WI38 (cell line): ENCODE measurements at regions not wholly inside any gene's neighbourhood (a gene's known extent, or its start where the extent isn't known, plus 50 kb on each side); places are given as distances from the start of the nearest gene placed in this dataset.

Source experiments
- H3K4me3 ChIP-seq: 2 replicates; pipeline ENCODE4 v1.5.1; 2011; ENCODE audit warnings: low read depth, mild to moderate bottlenecking, control low read depth, low read length
- TF ChIP-seq, protein P1 (sequence below): IDR thresholded peaks from 2 replicates; pipeline ENCODE4 v1.5.1; 2012; ENCODE audit warnings: low read depth, mild to moderate bottlenecking, control low read depth, low read length

- no peak overlapping the region for H3K4me3 ChIP-seq
- TF ChIP-seq, protein P1, sequence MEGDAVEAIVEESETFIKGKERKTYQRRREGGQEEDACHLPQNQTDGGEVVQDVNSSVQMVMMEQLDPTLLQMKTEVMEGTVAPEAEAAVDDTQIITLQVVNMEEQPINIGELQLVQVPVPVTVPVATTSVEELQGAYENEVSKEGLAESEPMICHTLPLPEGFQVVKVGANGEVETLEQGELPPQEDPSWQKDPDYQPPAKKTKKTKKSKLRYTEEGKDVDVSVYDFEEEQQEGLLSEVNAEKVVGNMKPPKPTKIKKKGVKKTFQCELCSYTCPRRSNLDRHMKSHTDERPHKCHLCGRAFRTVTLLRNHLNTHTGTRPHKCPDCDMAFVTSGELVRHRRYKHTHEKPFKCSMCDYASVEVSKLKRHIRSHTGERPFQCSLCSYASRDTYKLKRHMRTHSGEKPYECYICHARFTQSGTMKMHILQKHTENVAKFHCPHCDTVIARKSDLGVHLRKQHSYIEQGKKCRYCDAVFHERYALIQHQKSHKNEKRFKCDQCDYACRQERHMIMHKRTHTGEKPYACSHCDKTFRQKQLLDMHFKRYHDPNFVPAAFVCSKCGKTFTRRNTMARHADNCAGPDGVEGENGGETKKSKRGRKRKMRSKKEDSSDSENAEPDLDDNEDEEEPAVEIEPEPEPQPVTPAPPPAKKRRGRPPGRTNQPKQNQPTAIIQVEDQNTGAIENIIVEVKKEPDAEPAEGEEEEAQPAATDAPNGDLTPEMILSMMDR, result no peak
Observed at GRCh38 chr20:39632176-39632575, 670.0 kb downstream of the DHX35 start.

DNA sequence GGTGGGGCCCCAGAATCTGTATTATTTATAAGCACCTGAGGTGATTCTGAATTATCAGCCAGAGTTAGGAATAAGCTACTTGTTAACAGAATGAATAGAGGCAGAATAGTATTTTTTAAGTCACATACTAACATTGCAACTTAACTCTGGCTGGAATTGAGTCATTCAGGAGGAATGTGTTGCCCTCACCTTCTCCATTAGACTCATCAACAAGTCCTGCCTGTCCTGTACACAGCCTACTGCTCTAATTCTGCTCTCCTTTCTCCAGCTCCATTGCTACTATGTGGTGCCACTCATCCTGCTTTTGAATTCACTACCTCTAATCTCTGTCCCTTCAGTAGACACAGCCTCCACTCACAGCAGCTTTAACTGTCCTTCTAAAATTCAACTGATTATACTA is 669.4 kb downstream of the DHX35 start:
- no peak overlapping the region for H3K4me3 ChIP-seq
- TF ChIP-seq, protein P1, result no peak

DNA sequence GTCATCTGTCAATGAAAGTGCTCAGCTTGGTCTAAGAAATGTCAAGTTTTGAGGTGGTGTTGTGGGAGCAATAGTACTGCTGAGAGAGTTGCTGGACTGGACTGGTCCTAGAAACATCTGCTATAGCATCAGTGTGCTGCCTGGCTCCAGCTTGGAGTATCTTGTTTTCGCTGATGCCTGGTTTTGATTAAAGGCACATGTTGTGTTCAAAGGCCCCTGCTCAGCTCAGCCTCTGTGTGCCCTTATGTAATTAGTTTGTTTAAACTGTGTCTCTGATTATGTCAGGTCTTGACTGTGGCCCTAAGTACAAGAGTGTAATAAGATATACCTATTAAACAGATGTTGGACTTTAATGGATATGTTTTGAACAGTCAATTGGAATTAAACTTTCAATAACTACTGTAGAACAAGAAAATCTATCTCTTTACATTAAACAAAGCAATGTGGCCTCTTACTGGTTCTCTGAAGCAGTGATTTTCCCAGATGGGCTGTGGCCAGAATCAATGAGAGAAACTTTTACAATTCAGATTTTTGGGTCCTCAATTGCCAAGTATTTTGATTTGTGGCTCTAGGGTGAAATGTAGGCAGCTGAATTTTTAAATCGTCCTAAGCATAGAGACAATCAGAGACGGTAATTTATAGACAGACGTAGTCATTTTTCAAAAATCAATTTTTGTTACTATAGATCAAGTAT is 668.2 kb downstream of the DHX35 start:
- H3K4me3 ChIP-seq, result no peak overlapping the region
- TF ChIP-seq, protein P1, result no peak

- TF ChIP-seq, protein P1, result no peak
- H3K4me3 ChIP-seq, result no peak overlapping the region
Observed at GRCh38 chr20:39627765-39628164, 665.6 kb downstream of the DHX35 start.

GRCh38 chr20:39624316-39624715 is 662.2 kb downstream of the DHX35 start:
- TF ChIP-seq, protein P1, result no peak

DNA sequence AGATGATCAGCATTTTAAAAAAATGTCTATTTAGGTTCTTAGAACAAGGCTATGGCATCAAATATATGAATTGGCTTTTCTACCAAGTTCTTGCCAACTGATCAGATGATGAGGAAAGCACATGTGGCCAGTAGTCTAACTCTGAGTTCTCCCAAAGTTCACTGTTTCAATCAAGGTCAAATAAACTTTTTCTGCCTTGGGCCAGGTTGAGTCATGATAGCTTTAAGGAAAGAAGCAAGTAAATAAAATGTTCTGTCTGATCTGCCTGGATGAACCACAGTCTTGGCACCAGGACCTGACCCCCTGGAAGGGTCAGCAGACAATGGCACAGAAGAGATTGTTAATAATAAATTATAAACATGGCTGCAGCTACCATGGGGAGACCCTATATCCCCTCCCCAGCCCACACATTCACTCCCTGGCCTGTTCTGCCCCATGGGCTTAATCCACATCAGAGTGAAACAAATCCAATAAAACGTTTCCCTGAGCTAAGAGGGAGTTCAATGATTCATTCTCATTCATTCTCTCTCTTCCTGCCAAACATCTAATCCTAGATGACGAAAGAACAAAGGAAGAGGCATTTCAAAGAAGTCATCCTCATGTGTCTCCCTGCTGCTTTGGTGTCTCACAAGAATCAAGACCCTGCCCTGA is 661.6 kb downstream of the DHX35 start:
- TF ChIP-seq, protein P1, result no peak
- no peak overlapping the region for H3K4me3 ChIP-seq

More at GRCh38 chr20:39624316-39624715, 662.2 kb downstream of the DHX35 start:
- H3K4me3 ChIP-seq, result no peak overlapping the region

- TF ChIP-seq, protein P1, result no peak
- no peak overlapping the region for H3K4me3 ChIP-seq
Observed at GRCh38 chr20:39619271-39619785, 657.2 kb downstream of the DHX35 start.
